ENCODE measurements at regions not wholly inside any gene's neighbourhood (a gene's known extent, or its start where the extent isn't known, plus 50 kb on each side); places are given as distances from the start of the nearest gene placed in this dataset.

DNA sequence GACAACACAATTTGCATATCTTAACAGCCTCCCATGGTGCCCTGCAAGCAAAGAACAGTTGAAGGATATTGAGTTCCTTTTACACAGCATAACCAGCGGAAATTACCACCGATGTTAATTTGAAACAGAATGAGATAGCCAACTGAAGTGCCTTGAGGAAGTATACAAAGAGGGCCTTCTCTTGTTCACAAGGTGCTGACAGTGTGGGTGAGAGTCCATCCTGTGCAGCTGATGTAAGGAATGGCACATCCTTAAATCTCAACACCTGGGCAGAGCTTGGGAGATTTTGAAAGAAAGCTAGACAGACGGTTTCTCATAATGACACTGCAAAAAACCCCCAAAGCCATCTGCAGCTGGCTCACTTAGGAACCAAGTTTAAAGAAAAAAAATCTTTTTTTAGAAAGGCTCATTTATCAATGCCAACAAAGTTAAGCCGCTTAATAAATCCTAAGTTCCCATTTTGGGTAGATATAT is 818.6 kb downstream of the KCNJ2 start:
- TF ChIP-seq, protein P1, sequence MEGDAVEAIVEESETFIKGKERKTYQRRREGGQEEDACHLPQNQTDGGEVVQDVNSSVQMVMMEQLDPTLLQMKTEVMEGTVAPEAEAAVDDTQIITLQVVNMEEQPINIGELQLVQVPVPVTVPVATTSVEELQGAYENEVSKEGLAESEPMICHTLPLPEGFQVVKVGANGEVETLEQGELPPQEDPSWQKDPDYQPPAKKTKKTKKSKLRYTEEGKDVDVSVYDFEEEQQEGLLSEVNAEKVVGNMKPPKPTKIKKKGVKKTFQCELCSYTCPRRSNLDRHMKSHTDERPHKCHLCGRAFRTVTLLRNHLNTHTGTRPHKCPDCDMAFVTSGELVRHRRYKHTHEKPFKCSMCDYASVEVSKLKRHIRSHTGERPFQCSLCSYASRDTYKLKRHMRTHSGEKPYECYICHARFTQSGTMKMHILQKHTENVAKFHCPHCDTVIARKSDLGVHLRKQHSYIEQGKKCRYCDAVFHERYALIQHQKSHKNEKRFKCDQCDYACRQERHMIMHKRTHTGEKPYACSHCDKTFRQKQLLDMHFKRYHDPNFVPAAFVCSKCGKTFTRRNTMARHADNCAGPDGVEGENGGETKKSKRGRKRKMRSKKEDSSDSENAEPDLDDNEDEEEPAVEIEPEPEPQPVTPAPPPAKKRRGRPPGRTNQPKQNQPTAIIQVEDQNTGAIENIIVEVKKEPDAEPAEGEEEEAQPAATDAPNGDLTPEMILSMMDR (IDR thresholded peaks at IDR 0.05): no peak
- no peak for TF ChIP-seq POLR2A (IDR thresholded peaks at IDR 0.05)
